Neural cell (in vitro differentiated cells): ENCODE measurements at regions not wholly inside any gene's neighbourhood (a gene's known extent, or its start where the extent isn't known, plus 50 kb on each side); places are given as distances from the start of the nearest gene placed in this dataset.
A peak's percentile ranks its signal among the peaks of the same experiment; 100 is the strongest.

Experiments used
- EP300 ChIP-seq: fragments of 450-650 bp; conservative IDR thresholded peaks from 2 replicates; pipeline ENCODE4 v1.6.1; 2014; ENCODE audit warnings: antibody characterized with exemption, mild to moderate bottlenecking, moderate library complexity; ENCODE audit not compliant: poor library complexity, severe bottlenecking
- POLR2AphosphoS5 ChIP-seq: IDR thresholded peaks from 2 replicates; pipeline ENCODE4 v1.6.1; 2012
- RAD21 ChIP-seq: fragments of 450-650 bp; conservative IDR thresholded peaks from 2 replicates; pipeline ENCODE4 v1.6.1; 2014; ENCODE audit warnings: antibody characterized with exemption, mild to moderate bottlenecking, moderate library complexity
- TF ChIP-seq, protein P1 (sequence below): fragments of 450-650 bp; IDR thresholded peaks from 2 replicates; pipeline ENCODE4 v1.5.1; 2014; ENCODE audit warnings: antibody characterized with exemption, mild to moderate bottlenecking, moderate library complexity; ENCODE audit not compliant: poor library complexity, severe bottlenecking

DNA sequence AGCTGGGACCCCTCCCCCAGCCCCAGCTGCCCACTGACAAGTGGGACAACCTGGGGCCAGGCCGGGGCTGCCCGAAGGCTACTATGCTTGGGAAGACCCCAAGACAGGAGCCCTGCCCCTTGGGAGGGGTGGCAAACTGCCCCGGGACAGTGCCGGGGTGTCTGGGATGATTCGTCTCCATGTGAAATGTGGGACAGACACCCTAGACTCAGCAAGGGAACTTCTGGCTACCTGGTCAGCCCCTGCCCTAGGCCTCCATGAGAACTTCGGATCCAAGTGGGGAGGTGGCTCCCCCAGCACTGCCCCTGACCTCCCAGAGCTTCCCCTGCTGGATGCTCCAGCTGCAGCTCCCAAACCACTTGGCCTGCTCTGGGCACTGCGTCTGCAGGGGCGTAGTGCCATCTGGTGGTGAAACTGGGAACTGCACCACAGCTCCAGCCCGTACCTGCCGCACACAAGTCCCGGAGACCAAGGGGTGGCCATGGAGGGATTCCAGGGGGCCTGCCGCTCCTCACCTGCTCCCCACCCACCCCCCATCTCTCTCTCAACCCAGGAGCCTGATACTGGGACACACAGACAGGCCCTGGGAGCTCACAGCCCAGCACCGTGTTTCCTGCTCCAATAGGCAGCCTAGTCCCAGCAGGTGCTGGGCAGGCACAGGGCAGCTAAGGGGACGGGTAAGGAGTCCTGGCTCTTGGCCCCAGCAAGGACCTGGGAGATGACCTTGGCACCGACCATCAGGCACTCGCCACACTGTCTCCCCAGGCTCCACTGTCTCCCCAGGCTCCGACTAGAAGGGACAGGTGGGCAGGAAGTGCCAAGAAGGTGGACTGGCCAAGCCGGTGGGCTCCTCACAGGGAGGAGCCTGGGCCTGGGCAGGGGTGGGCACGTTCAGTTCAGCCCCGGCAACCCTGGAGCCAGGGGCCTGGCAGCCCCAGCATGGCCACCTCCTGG, 194.1 kb downstream of the IGLL1 start:
- TF ChIP-seq, protein P1, sequence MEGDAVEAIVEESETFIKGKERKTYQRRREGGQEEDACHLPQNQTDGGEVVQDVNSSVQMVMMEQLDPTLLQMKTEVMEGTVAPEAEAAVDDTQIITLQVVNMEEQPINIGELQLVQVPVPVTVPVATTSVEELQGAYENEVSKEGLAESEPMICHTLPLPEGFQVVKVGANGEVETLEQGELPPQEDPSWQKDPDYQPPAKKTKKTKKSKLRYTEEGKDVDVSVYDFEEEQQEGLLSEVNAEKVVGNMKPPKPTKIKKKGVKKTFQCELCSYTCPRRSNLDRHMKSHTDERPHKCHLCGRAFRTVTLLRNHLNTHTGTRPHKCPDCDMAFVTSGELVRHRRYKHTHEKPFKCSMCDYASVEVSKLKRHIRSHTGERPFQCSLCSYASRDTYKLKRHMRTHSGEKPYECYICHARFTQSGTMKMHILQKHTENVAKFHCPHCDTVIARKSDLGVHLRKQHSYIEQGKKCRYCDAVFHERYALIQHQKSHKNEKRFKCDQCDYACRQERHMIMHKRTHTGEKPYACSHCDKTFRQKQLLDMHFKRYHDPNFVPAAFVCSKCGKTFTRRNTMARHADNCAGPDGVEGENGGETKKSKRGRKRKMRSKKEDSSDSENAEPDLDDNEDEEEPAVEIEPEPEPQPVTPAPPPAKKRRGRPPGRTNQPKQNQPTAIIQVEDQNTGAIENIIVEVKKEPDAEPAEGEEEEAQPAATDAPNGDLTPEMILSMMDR: peak; percentile 98
- TF ChIP-seq EP300 (no peak), RAD21 (peak; percentile 94), POLR2AphosphoS5 (no peak)
